HepG2 (cell line): ENCODE measurements at regions not wholly inside any gene's neighbourhood (a gene's known extent, or its start where the extent isn't known, plus 50 kb on each side); places are given as distances from the start of the nearest gene placed in this dataset.
A peak's percentile ranks its signal among the peaks of the same experiment; 100 is the strongest.

Experiments used
- CHCHD3 ChIP-seq: sonication (generic); formaldehyde crosslinking; IDR thresholded peaks from 2 replicates; pipeline ENCODE4 v1.8.0; 2022; ENCODE audit warnings: mild to moderate bottlenecking, missing genetic modification reagents, moderate library complexity
- EP300 ChIP-seq, 3 experiments: sonication (generic) in 1 of 3; formaldehyde crosslinking in 1 of 3; IDR thresholded peaks; 2 replicates each; pipeline versions ENCODE4 v1.5.1 to v1.6.1; 2011 to 2020; ENCODE audit warnings: low read depth in 2 of 3, low read length in 2 of 3, borderline replicate concordance in 1 of 3, improper control_type of control experiment in 1 of 3, mild to moderate bottlenecking in 1 of 3, missing genetic modification reagents in 1 of 3, moderate library complexity in 1 of 3
- HNRNPLL ChIP-seq: fragments of 200-400 bp; formaldehyde crosslinking; IDR thresholded peaks from 2 replicates; pipeline ENCODE4 v1.6.1; 2017; ENCODE audit warnings: mild to moderate bottlenecking, low read depth, low read length; ENCODE audit not compliant: poor library complexity, severe bottlenecking
- MEF2D ChIP-seq: sonication (generic); formaldehyde crosslinking; IDR thresholded peaks from 2 replicates; pipeline ENCODE4 v1.5.1; 2020; ENCODE audit warnings: mild to moderate bottlenecking, missing genetic modification reagents
- NR0B2 ChIP-seq: sonication (generic); formaldehyde crosslinking; IDR thresholded peaks from 2 replicates; pipeline ENCODE4 v1.4.0; 2020; ENCODE audit warnings: mild to moderate bottlenecking, missing genetic modification reagents
- SIN3A ChIP-seq: IDR thresholded peaks from 2 replicates; pipeline ENCODE4 v1.6.1; 2011; ENCODE audit warnings: low read depth, mild to moderate bottlenecking, control low read depth, low read length, borderline replicate concordance
- SMYD3 ChIP-seq: sonication (generic); formaldehyde crosslinking; IDR thresholded peaks from 2 replicates; pipeline ENCODE4 v1.8.1; 2023; ENCODE audit warnings: mild to moderate bottlenecking, missing genetic modification reagents
- U2AF2 ChIP-seq: fragments of 200-400 bp; formaldehyde crosslinking; IDR thresholded peaks from 2 replicates; pipeline ENCODE4 v1.6.1; 2017; ENCODE audit warnings: low read depth, mild to moderate bottlenecking, low read length
- ZFP62 ChIP-seq: sonication (generic); formaldehyde crosslinking; IDR thresholded peaks from 2 replicates; pipeline ENCODE4 v1.4.0; 2020; ENCODE audit warnings: missing genetic modification reagents
- ZNF432 ChIP-seq: sonication (generic); formaldehyde crosslinking; IDR thresholded peaks from 2 replicates; pipeline ENCODE4 v1.5.0; 2020; ENCODE audit warnings: missing genetic modification reagents, mild to moderate bottlenecking, borderline replicate concordance
- ZNF616 ChIP-seq: sonication (generic); formaldehyde crosslinking; IDR thresholded peaks from 2 replicates; pipeline ENCODE4 v1.5.0; 2020; ENCODE audit warnings: low read depth, mild to moderate bottlenecking, missing genetic modification reagents
- ZNF670 ChIP-seq: sonication (generic); formaldehyde crosslinking; IDR thresholded peaks from 2 replicates; pipeline ENCODE4 v1.8.0; 2022; ENCODE audit warnings: mild to moderate bottlenecking, missing genetic modification reagents, borderline replicate concordance
- ZNF780A ChIP-seq: sonication (generic); formaldehyde crosslinking; IDR thresholded peaks from 2 replicates; pipeline ENCODE4 v1.8.0; 2022; ENCODE audit warnings: mild to moderate bottlenecking, missing genetic modification reagents, moderate library complexity
- TF ChIP-seq, protein P1 (sequence below): sonication (generic); formaldehyde crosslinking; IDR thresholded peaks from 2 replicates; pipeline ENCODE4 v1.4.0; 2020; ENCODE audit warnings: missing genetic modification reagents
- TF ChIP-seq, protein P2 (sequence below): sonication (generic); formaldehyde crosslinking; IDR thresholded peaks from 2 replicates; pipeline ENCODE4 v1.8.0; 2022; ENCODE audit warnings: mild to moderate bottlenecking, missing genetic modification reagents, borderline replicate concordance
- TF ChIP-seq, protein P3 (sequence below): sonication (generic); formaldehyde crosslinking; IDR thresholded peaks from 2 replicates; pipeline ENCODE4 v1.8.0; 2022; ENCODE audit warnings: missing genetic modification reagents, mild to moderate bottlenecking, inconsistent platforms, borderline replicate concordance
- TF ChIP-seq, protein P4 (sequence below): IDR thresholded peaks from 2 replicates; pipeline ENCODE4 v1.6.1; 2016; ENCODE audit warnings: missing compliant biosample characterization, missing genetic modification reagents, borderline replicate concordance

DNA sequence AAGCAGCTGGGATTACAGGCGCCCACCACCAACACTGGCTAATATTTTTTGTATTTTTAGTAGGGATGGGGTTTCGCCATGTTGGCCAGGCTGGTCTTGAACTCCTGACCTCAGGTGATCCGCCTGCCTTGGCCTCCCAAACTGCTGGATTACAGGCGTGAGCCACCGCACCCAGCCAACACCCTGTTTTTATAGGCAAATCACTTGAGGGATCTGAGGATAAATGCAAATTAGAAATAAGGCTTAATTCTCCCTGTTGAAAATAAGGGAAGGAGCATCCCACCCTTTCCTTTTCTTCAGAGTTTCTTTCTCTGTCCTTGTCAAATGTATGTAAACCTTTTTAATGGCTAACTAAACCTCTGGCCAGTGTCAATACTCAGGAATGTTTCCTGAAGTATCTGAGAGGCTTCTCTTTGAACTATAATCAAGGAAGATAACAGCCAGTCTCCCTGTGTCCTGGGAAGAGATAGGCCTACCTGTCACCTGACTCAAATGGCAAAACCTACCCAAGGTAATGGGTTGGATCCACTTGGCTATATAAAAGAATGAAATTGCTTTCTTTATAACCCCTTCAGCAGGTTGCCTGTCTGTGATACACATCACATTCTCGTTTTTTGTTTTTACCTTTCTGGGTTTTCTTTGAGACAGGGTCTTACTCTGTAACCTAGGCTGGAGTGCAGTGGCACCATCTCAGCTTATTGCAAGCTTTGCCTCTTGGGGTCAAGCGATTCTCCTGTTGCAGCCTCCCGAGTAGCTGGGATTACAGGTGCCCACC is 64.5 kb upstream of the TNFAIP3 start (continued):
- TF ChIP-seq ZFP62 (CRISPR knock-in tag) (no peak), EP300 (IDR thresholded peaks at IDR 0.05; ENCODE audit: low read depth in 2 of 2, low read length in 2 of 2) (peak in 1 of 2 experiments; percentile 76; a peak in 2 of 4 replicates), EP300 (CRISPR knock-in tag; IDR thresholded peaks at IDR 0.05; ENCODE audit: borderline replicate concordance) (no peak; the same call in 1 of the 2 replicates), U2AF2 (no peak), ZNF780A (CRISPR knock-in tag) (no peak), CHCHD3 (CRISPR knock-in tag) (no peak), ZNF432 (CRISPR knock-in tag) (no peak), HNRNPLL (no peak), ZNF670 (CRISPR knock-in tag) (no peak; the same call in 1 of the 2 replicates), ZNF616 (CRISPR knock-in tag) (no peak), MEF2D (CRISPR knock-in tag) (peak; percentile 36; the same call in 1 of the 2 replicates), SIN3A (no peak), SMYD3 (CRISPR knock-in tag) (no peak), NR0B2 (CRISPR knock-in tag) (no peak)
- TF ChIP-seq, protein P1, sequence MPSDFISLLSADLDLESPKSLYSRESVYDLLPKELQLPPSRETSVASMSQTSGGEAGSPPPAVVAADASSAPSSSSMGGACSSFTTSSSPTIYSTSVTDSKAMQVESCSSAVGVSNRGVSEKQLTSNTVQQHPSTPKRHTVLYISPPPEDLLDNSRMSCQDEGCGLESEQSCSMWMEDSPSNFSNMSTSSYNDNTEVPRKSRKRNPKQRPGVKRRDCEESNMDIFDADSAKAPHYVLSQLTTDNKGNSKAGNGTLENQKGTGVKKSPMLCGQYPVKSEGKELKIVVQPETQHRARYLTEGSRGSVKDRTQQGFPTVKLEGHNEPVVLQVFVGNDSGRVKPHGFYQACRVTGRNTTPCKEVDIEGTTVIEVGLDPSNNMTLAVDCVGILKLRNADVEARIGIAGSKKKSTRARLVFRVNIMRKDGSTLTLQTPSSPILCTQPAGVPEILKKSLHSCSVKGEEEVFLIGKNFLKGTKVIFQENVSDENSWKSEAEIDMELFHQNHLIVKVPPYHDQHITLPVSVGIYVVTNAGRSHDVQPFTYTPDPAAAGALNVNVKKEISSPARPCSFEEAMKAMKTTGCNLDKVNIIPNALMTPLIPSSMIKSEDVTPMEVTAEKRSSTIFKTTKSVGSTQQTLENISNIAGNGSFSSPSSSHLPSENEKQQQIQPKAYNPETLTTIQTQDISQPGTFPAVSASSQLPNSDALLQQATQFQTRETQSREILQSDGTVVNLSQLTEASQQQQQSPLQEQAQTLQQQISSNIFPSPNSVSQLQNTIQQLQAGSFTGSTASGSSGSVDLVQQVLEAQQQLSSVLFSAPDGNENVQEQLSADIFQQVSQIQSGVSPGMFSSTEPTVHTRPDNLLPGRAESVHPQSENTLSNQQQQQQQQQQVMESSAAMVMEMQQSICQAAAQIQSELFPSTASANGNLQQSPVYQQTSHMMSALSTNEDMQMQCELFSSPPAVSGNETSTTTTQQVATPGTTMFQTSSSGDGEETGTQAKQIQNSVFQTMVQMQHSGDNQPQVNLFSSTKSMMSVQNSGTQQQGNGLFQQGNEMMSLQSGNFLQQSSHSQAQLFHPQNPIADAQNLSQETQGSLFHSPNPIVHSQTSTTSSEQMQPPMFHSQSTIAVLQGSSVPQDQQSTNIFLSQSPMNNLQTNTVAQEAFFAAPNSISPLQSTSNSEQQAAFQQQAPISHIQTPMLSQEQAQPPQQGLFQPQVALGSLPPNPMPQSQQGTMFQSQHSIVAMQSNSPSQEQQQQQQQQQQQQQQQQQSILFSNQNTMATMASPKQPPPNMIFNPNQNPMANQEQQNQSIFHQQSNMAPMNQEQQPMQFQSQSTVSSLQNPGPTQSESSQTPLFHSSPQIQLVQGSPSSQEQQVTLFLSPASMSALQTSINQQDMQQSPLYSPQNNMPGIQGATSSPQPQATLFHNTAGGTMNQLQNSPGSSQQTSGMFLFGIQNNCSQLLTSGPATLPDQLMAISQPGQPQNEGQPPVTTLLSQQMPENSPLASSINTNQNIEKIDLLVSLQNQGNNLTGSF (CRISPR knock-in tag) = no peak
- TF ChIP-seq, protein P2, sequence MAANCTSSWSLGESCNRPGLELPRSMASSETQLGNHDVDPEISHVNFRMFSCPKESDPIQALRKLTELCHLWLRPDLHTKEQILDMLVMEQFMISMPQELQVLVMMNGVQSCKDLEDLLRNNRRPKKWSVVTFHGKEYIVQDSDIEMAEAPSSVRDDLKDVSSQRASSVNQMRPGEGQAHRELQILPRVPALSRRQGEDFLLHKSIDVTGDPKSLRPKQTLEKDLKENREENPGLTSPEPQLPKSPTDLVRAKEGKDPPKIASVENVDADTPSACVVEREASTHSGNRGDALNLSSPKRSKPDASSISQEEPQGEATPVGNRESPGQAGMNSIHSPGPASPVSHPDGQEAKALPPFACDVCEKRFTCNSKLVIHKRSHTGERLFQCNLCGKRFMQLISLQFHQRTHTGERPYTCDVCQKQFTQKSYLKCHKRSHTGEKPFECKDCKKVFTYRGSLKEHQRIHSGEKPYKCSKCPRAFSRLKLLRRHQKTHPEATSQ = no peak
- TF ChIP-seq, protein P3, sequence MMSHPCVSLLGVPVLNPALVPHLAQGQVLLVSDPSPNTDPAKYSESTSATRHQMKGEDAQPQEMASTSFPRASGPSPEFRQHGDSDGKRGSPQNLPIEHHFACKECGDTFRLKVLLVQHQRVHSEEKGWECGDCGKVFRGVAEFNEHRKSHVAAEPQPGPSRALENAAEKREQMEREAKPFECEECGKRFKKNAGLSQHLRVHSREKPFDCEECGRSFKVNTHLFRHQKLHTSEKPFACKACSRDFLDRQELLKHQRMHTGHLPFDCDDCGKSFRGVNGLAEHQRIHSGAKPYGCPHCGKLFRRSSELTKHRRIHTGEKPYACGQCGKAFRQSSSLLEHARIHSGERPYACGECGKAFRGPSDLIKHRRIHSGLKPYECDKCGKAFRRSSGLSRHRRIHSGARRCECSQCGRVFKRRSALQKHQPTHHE (CRISPR knock-in tag) = no peak
- TF ChIP-seq, protein P4, sequence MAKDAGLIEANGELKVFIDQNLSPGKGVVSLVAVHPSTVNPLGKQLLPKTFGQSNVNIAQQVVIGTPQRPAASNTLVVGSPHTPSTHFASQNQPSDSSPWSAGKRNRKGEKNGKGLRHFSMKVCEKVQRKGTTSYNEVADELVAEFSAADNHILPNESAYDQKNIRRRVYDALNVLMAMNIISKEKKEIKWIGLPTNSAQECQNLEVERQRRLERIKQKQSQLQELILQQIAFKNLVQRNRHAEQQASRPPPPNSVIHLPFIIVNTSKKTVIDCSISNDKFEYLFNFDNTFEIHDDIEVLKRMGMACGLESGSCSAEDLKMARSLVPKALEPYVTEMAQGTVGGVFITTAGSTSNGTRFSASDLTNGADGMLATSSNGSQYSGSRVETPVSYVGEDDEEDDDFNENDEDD (CRISPR knock-in tag) = no peak
